ENCODE measurements at regions not wholly inside any gene's neighbourhood (a gene's known extent, or its start where the extent isn't known, plus 50 kb on each side); places are given as distances from the start of the nearest gene placed in this dataset.
A peak's percentile ranks its signal among the peaks of the same experiment; 100 is the strongest.
"Not testable (repeated sequence)": the region's sequence is repeated elsewhere in the genome, so short reads cannot be mapped to it uniquely, and the experiment has no call there.

DNA sequence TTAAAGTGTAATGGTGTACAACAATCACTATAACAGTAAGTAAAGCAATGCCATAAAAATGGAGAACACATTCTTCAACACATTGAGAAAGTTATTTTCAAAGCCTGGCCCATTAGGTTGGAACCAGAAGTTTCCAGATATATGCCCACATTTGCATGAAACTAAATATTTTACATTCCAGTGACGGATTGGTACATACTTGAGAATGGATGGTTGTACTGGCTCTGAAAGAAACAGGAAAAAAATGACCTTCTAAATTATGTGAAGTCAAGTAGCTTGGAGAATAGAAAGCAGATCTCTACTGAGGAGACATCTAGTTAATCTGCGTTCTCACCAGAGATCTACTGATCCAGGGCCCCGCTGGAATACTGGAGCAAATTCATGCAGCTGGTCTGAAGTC, 1037.0 kb downstream of the NR2F1-AS1 start:
- DNase-seq = no peak

DNA sequence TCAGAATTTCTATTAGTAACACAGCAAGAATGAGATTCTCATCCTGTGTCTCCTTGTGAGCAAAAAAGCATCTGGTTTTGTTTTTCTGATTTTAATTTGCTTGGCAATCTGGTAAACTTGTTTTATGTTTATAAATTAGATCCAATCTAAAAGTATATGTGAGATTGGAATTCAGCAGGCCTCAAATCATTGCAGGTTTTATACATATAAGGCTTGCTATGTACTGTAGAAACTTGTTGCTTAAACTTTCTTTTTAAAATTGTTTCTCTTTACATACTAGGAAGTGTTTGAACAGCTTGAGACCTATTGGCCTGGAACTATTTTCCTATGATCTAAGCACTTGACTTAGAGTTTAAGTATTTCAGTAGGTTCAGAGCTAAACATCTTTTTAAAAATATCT, 1037.8 kb downstream of the NR2F1-AS1 start:
- no peak for DNase-seq

DNA sequence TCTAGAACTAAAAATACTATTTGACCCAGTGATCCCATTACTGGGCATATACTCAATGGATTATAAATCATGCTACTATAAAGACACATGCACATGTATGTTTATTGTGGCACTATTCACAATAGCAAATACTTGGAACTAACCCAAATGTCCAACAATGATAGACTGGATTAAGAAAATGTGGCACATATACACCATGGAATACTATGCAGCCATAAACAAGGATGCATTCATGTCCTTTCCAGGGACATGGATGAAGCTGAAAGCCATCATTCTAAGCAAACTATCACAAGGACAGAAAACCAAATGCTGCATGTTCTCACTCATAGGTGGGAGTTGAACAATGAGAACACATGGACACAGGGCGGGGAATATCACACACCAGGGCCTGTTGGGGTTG, 1039.0 kb downstream of the NR2F1-AS1 start:
- not testable (repeated sequence) for DNase-seq

DNA sequence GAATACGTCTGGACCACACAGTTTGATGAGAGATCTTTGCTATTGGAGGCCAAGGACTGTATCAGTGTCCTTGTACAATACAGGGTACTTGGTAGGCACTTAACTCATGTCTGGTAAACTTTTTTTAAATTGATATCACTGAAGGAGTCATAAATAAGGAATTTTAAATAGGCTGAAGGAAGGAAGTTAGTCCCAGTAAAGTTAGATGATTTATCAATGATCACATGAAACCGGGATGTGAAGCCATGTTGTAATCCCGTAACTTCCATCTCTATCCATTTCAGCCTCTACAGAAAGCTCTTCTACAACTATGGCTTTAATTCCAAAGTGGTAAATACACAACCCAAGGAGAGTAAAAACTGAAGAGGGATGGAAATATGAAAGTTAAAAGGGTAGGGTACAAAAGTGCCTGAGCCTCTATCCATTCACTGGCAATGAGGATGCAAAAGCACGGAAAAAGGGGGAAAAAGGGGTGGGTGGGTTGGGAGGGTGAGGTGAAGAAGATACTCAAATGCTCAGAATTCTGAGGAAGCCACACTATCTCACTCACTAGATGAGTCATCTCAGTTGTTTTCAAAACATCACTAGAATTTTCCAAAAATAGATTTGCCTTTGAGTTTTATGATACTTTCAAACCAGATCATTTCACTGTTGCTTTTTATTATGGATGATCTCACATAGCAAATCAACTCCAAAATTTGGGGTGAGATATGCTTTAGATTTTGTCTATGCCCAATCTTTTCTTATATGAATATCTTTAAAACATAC, 1053.5 kb downstream of the NR2F1-AS1 start:
- no peak for DNase-seq

DNA sequence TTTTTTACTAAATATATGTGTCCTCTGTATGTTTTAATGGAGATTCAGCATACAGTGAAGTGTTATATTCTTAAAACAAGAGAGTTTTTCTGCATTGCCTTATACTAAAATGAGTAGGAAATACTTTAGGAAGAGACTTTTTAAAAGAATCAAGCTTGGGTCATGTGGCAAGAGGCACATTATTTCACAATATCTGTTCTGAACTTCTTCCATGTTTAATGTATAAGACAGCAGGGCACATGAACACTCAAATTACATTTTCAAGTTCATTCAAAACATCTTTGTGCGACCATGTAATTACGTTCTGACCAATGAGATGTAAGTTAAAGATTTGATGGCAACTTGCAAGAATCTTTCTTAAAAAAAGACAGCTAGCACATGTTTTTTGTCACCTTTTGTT, 1055.9 kb downstream of the NR2F1-AS1 start:
- no peak for DNase-seq

DNA sequence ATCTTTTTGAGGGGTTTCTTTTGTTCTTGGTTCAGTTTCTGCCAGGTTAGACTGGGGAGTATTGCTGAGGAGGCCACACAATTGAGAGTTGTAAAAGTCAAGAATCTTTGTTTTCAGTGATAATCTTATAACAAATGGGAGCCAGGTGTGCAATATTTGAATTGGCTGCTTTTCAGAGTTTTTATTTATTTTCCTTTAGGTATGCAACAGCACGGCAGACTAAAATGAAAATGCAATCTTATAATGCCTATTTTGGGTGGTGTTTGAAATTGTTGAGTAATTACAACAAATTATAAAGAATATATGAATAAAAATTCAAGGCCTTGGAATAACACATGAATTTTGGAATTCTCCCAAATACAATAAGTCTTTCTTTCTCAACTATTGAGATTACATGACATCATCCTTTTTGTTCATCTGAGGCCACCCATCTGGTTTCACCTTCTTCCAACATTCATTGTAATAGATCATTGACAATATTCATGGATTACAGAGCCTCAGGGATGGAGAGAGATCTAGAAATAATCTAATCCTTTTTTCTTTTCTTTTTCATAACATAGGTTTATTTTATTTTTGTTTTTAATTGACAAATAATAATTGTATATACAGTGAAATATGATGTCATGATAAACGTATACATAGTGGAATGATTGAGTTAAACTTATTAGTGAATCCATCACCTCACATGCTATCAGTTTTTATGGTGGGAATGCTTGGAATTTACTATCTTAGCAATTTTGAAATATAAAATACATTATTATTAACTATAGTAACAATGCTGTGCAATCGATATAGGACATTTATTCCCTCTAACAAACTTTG, 1061.0 kb downstream of the NR2F1-AS1 start:
- DNase-seq = no peak

DNA sequence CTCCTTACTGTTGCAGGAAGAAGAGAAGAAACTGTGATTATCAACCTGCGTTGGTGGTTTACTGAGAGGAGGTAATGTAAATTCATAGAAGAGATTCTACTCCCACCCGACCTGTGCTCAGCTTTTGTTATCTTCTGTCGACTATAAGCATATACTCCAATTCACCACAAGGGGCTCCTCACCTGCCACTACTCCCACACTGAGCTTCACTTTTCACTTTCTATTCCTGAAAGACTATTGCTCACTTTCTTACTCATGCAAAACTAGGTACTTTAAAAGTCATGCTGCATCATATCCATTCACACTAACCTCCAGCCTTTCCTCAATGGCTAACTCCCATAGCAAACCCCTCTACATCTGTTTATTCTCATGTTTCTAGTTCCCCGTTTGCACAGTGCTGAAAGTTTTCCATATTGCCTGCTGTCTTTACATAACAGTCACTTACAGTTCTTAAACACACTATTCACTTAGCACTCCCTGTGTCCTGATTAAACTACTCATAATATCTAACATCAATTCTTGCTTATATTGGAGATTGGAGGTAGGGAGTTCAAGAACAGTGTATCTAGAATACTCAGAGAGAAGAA, 1062.6 kb downstream of the NR2F1-AS1 start:
- peak; percentile 18 for DNase-seq

DNA sequence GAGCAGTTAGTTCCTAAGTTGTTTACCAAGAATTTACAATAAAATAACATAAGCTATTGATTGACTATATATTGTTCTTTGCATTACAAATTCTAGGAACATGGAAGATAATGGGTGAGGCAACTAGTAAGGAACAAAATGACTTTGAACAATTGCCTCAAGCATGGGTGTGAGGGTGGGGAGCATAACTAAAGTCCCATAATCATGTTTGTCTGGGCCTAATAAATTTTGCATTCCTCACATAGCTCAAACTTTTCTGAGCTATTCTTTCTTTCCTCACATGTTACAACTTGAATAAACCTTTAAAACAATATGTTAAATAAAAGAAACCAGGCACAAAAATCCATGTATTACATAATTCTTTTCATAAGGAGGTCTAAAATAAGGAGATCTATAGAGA, 1066.1 kb downstream of the NR2F1-AS1 start:
- no peak for DNase-seq

DNA sequence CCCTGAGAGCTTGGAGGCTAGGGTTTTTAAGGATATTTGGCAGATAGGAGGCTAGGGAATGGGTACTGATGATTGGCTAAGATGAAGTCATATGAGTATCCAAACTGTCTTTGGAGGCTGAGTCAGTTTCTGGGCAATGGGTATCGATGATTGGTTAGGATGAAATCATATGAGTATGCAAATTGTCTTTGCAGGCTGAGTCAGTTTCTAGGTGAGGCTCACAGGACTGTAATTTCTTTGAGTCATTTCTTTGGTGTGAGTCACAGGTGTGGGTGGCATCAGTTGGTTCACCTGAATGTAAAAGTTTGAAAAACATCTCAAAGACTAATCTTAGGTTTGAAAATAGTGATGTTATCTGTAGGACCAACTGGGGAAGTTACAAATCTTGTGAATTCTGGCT, 1068.0 kb downstream of the NR2F1-AS1 start:
- no peak for DNase-seq

DNA sequence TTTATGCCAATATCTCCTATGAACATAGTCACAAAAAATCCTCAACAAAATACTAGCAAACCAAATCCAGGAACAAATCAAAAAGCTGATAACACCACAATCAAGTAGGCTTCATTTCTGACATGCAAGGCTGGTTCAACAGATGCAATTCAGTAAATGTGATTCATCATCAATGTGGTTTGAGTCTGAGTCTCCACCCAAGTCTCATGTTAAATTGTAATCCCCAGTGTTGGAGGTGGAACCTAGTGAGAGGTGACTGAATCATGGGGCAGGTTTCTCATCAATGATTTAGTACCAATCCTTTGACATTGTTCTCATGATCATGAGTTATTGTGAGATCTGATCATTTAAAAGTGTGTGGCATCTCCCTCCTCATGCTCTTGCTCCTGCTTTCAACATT, 1072.7 kb downstream of the NR2F1-AS1 start:
- DNase-seq = no peak

DNA sequence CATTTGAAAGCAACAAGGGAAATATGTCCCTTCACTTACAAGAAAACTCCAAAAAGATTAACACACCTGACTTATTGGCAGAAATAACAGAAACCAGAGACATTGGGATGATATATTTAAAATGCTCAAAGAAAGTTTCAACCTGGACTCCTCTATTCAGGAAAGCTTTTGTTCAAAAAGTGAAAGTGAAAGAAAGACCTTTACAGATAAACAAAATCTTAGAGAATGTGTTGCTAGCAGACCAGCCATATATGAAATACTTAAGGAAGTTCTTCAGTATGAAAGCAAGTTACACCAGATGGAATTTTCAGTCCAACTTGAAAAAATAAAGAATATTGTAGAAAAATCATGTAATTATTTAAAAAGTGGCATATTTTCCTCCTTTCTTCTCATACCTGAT, 1075.1 kb downstream of the NR2F1-AS1 start:
- no peak for DNase-seq

DNA sequence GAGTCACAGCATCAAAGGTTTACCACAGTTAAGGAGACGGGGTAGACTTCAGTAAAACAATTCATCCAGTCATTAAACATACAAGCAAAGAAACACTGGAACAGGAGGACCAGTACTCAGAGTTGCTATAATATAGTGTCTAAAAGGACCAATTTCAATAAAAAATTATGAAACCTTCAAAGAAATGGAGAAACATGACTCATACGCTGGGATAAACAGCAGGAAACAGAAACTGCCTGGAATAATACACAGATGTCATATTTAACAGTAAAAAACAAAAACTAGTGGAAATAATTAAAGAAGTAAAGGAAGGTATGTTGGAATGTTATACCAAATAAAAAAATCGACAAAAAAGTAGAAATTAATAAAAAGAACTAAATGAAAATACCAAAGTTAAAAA, 1075.9 kb downstream of the NR2F1-AS1 start:
- no peak for DNase-seq

DNA sequence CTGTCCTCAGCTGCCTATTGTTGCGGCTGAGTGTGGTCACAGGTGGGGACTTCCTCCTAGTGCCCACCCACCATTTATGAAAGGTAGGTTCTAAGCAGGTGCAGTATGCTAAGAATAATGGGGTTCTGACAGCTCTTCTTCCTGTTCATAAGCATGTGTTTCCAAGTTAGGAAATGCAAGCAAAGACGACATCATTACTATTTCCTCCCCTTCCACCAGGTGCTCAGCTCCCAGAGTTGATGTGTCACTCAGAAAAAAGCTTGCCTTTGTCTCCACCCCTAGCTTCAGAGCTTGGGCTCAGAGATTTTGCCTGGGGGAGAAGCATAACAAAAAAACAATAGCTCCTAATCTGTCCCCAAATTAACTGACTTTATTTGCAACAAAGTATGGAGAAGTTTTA, 1076.7 kb downstream of the NR2F1-AS1 start:
- DNase-seq = no peak

DNA sequence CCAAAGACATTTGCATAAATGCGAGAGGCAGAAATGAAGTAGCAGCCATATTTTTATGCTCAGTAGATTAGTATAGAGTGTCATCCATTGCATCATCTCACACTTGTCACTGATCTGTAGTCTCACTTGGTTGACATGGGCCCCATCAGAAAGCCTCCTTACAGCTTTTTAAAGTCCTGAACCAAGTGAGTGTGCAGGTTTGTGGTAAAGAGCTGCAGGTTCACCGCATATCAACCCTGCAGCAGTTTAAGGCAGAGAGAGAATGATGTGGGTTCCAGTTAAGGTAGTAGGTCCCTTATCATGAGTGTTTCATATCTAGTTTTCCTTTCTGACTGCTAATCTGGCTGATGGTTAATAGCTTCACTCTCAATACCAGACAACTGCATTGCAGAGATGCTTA, 1080.3 kb downstream of the NR2F1-AS1 start:
- DNase-seq = no peak

DNA sequence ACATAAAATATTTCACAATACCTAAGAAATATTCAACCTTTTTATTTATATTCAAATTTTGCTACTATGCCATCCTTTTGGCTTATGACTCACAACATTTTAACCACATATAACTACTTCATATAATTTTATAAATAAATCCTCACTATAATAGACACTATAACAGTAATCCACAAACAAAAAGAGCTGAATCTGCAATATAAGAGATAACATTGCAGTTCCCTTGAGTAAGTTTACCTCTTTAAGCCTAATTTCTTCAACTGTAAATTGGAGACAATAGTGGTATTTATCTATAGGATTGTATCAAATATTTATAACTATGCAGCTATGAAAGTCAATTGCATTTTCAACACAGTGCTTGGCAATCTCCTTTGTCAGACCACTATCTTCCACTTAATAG, 1084.5 kb downstream of the NR2F1-AS1 start:
- no peak for DNase-seq

DNA sequence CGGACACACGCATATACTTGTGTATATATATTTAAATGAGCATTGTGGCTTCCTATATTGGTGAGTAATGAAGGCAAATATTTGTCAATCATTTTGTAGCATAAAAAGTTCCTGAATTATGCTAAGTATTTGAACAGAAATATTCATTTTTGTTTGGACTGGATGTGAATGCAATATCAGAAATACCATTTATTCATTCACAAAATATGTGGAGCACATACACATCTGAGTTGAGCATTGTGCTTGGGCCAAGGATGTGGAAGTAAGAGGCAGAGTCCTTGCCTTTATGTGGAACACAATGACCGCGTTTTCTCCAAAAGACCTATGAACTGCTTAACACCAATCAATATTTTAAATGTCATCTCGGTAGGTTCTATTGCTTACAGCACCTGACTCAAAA, 1086.5 kb downstream of the NR2F1-AS1 start:
- no peak for DNase-seq

DNA sequence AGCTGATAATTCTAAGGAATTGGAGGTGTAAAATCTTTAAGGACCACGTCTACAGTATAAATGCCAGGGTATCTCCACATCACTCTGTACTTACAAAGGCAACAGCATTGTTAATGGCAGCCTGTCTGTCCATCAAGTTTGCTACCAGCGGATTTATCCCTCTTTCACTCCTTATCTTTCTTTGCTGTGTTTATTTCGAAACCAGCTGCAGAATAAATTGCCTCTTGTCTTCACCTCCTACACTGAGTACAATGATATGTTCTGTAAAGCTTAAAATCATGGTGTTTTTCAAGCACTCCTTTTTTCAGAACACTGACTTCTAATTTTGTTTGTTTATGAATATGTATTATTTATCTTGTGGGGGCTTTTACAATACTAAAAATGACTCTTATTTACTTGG, 1088.1 kb downstream of the NR2F1-AS1 start:
- DNase-seq = no peak

DNA sequence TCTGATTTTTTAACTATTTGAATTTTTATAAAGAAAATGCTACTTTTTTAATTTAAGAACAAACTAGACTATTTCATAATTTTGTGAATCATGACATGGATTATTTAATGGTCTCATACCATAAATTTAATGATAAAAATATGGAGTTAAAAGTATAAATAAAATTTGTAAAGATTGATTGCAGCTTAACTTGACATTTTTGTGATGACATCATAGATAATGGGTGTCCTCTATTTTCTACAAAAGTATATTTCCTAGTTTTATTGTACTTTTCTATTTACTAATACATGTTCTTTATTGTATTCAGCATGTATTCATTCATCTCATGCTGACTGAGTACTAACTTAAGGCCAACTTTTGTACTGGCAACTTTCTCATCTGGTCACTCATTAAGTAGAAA, 1096.5 kb downstream of the NR2F1-AS1 start:
- DNase-seq = no peak

DNA sequence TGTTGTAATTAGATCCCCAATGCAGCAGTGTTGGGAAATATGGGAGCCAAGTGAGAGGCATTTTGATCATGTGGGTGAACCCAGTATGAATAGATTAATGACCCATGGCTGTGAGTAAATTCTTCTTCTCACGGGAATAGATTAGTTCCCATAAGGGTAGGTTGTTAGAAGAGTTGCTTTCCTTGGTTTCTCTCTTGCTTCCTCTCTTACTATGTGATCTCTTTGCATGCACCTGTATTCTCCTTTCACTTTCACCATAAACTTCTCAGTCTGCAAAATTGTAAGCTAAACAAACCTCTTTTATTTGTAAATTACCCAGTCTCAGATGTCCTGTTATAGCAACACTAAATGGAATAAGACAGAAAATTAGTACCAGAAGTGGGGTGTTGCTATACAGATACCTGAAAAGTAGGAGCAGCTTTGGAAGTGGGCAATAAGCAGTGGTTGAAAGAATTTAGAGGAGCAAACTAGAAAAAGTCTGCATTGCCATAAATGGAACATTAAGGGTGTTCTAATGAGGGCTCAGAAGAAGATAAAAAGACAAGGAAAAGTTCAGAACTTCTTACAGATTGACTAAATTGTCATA, 1090.0 kb upstream of the ARRDC3 start:
- no peak for DNase-seq

DNA sequence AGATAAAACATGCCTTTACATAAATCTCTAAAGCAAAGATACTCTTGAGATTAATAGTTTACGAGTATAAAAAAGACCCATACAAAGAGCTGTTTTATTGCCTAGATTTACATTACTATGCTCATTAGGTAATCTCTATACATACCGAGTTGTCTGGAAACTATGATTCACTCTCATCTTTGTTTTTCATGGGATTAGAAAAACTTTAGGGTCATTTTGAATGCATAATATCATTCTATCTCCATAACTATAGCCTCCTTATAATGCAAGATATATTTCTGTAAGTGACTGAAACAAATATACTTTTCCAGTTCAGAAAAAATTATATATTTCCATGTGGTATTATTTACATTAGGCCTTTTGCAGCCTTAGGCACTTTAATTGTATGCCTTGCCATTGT, 1088.7 kb upstream of the ARRDC3 start:
- DNase-seq = no peak

DNA sequence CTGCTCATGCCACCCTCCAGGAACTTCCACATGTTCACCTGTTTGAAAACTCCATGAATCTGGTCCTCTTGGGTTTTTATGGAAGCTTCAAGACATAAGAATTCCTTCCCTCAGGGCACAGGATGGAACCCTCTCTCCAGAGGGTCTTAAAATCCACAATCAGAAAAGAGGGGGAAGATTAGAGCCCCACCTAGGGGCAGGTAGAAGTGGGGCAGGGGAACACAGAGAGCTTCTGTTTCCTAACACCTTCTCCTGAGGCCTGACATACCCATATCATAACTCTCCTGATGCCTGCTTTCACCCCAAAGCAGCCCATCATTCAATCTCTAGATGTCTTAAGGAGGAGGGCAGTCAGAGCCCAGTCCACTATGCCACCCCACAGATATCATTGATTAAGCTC, 1087.7 kb upstream of the ARRDC3 start:
- DNase-seq = no peak

DNA sequence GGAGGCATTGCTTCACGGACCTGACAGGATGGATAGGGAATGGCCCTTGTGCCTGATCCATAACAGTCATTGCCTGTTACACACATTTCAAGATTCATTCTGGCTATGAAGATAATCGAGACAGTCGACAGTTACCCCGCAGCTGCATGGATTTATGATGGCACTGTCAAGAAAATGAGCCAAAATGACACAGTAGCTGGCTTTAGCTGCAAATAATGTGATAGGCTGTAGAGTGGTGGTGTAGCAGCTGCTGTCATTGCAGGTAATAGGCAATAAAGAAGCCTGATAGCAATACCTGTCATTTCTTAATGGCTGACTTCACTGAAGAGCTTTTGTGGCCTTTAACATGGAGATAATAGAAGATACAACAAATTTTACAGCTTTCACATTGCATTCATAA, 1085.2 kb upstream of the ARRDC3 start:
- DNase-seq = no peak

DNA sequence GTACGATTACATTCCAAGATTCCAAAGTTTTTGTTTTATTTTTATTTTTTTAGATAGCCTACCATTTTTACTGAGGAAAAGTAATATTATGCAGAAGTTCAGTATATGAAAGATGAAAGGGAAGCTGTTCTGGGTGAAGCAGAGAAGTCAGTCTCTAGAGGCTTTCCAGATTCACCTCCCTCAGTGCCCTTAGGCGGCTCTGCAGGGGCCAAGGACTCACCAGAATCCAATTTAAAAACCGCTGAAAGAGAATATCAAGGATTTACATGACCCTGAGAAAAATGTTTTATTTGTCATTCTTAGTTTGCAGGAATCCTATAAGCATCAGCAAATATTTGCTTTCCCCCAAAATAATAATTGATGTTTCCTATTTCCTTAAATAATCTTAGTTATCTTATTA, 1084.6 kb upstream of the ARRDC3 start:
- DNase-seq = no peak

DNA sequence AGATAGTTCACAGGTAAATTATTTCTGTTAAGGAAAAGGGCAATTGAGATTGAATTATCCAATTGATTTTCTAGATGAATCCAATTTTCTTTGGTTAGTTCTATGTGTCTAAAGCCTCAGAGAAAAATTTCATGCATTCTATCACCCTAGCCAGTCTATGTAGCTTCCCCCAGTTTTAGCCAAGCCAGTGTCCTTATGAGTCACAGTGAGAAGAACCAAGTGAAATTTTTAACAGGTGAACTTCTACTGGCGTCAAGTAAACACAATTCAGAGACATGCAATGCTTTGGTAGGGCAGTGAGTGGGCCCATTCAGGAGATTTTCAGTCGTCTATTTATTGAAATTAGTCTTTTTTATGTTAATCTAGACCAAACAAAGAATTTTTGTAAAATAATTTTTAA, 1077.4 kb upstream of the ARRDC3 start:
- DNase-seq = no peak
